Activated CD8-positive, alpha-beta memory T cell treated with anti-CD3 and anti-CD28 coated beads for 4 hours (primary cell): ENCODE measurements at regions not wholly inside any gene's neighbourhood (a gene's known extent, or its start where the extent isn't known, plus 50 kb on each side); places are given as distances from the start of the nearest gene placed in this dataset.

Source experiments
- DNase-seq, 2 donors: peaks; one replicate each; pipeline ENCODE4 v3.0.0-alpha.2; 2020; ENCODE audit warnings: low read depth in 2 of 2

DNA sequence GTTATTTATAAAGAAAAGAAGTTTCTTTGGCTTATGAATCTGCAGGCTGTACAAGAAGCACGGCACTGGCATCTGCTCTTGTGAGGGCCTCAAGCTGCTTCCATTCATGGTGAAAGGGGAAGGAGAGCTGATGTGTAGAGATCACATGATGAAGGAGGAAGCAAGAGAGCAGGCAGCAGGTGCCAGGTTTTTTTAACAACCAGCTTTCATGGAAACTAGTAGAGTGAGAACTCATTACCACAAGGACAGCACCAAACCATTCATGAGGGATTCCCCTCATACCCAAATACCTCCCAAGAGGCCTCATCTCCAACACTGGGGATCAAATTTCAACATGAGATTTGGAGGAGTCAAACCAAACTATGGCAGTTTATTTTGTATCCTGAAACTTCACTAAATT lies 85.8 kb upstream of the CAMK1G start:
- no peak for DNase-seq

GRCh38 chr1:209500993-209501392 lies 82.5 kb upstream of the CAMK1G start:
- DNase-seq = no peak

GRCh38 chr1:209503196-209503595 lies 80.3 kb upstream of the CAMK1G start:
- no peak for DNase-seq

GRCh38 chr1:209504571-209504970 lies 78.9 kb upstream of the CAMK1G start:
- no peak for DNase-seq

GRCh38 chr1:209505044-209505443 lies 78.5 kb upstream of the CAMK1G start:
- no peak for DNase-seq

GRCh38 chr1:209506101-209506500 lies 77.4 kb upstream of the CAMK1G start:
- no peak for DNase-seq

GRCh38 chr1:209509039-209509438 lies 74.5 kb upstream of the CAMK1G start:
- DNase-seq = no peak

GRCh38 chr1:209510063-209510462 lies 73.5 kb upstream of the CAMK1G start:
- DNase-seq = no peak

- DNase-seq = no peak
Observed at GRCh38 chr1:209511169-209511568, 72.3 kb upstream of the CAMK1G start.

DNA sequence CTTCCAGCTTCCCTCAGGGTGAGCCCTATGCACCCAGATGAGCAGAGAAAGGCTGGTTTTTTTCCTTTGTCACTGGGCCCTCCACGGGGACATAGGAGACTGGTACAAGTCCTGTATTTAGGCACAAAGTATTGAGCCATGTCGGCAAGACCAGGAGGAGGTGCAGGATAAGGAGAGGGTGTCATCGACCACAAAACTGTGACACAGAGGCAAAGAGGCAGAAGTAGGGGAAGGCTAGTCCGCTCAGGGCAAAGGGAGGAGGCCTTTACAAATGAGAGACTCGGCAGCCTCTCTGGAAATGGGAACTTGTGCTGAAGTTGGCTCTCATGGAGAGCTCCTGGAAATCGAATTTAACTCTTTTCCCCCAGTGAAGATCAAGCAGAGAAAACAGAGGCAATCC lies 70.7 kb upstream of the CAMK1G start:
- DNase-seq = no peak

DNA sequence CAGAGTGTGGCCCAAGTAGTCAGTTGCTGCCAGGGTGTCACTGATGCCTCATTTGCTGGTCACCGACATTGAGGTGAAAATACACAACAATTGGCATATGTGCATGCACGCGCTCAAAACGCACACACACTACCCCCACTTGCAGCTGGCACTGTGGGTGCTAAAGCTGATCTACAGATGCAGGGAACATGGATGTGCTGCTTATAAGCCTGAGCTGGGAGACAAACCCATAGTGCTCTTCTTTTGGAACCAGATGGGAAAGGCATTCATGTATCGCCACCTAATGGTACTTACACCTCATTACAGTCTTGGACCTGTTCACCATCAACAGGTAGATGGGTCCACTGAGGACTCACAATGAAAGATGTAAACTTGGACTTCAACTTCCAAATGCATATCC lies 70.3 kb upstream of the CAMK1G start:
- no peak for DNase-seq

DNA sequence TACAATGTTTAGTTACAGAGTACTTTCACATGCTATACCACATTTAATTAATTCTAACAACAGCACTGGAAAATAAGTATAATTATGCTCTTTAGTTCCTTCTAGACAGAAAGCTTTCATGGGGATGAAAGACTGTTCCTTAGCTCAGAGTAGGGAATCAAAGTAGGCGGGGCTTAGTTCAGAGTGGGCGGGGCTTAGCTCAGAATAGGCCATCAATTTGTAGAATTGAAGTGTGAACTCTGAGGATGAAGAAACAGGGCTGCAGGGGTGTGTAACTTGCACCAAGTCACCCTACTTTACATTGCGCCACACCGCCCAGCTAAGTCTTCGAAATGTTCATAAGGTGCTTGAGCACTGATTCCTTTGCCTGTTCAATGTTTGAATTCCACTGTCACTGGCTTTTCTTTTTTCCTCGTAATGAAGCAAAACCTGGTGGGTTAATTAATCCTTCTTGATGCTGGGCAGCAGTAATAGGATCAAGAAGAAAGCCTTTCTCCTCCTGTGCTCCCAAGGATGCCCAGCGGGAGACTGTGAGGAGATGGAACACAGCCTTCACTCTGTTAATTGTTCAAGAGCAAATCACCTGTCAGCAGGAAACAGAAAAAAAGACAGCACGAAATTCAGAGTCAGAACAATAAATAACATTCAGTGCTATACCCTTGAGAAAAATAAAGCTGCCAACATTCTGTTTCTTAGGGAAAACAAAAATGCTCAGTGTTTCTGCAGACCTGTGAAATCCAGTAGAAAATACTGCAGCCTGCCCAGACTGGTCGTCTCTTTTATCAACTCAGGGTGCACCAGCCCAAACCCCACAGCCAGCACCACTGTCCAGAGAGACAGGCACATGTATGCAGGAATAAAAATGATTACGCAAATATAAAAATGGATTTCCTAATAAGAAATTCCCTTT lies 66.5 kb upstream of the CAMK1G start:
- no peak for DNase-seq

DNA sequence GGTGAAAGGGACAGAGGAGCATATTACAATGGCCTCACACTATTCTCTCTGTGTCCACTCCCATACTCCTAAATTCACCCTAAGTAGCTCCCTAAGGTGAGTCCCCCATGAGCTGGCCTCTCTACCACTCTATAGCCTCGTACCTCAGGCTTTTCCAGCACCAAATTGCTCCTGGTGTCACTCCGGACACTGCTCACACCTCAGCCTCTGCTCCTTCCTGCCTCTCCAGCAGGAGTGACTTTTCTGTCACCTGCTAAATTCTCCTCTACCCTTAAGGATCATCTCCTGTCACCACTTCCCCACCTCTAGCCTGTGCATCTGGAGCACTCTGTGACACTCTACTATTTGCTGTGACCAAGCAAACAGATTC lies 65.8 kb upstream of the CAMK1G start:
- no peak for DNase-seq

DNA sequence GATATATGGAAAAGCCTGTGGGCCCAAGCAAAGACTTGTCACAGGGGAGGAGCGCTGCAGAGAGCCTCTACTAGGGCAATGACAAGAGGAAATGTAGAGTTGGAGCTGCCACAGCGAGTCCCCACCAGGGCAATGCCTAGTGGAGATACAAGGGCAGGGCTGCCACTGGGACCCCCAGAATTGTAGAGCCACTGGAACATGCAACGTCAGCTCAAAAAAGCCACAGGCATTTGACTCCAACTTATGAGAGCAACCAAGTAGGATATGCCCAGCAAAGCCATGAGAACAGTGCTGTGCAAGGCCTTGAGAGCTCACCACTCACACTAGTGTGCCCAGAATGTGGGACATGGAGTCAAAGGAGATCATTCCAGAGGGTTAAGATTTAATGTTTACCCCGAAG lies 63.7 kb upstream of the CAMK1G start:
- DNase-seq = no peak

GRCh38 chr1:209522826-209523225 lies 60.7 kb upstream of the CAMK1G start:
- no peak for DNase-seq

- DNase-seq = no peak
Observed at GRCh38 chr1:209526137-209526536, 57.4 kb upstream of the CAMK1G start.

GRCh38 chr1:209527372-209527771 lies 56.1 kb upstream of the CAMK1G start:
- DNase-seq = no peak

DNA sequence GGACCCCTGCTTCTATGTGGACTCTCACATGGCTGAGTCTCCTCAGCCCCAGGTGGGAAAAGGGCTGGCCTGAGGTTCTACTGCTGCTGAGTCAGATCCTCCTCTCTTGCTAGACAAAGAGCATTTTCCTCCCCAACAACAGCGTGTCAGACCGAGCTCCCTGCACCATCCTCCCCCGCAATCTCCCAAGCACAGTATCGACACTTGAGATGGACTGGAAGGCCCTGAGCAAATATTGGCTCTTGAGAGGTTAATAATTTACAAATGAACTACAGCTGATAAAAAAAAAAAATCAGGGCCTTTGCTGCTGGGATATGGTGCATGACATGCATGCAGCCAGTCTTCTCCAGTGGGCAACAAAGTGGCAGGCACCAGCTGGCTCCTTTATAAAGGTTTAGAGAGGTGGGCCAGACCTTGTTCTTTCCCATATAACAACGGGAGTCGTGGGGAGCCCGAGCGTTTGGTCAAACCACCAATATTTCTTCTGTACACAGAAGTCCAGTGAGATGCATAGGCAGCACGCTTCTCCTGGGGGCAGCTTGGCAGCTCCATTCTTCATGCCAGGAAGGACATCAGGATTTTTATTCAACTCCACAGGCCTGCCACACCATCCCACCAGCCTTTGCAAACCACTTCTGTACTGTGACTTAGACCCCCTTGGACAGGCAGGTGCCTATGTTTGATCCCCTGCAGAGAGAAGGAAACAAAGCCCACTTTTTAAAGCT lies 55.4 kb upstream of the CAMK1G start:
- no peak for DNase-seq

DNA sequence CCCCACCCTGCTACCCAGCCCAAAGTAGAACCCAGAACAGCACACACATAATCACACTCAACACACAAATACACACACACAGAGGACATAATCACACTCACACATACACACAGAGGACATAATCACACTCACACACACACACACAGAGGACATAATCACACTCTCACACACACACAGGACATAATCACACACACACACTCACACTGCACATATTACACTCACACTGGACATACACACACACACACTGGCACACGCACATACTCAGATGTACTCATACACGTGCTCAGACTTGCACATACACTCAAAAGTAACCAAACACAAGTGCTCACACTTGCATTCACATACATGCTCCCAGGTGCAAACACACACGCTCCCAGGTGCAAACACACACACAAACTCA lies 54.3 kb upstream of the CAMK1G start:
- DNase-seq = no peak

- DNase-seq = no peak
Observed at GRCh38 chr1:209531006-209531405, 52.5 kb upstream of the CAMK1G start.

DNA sequence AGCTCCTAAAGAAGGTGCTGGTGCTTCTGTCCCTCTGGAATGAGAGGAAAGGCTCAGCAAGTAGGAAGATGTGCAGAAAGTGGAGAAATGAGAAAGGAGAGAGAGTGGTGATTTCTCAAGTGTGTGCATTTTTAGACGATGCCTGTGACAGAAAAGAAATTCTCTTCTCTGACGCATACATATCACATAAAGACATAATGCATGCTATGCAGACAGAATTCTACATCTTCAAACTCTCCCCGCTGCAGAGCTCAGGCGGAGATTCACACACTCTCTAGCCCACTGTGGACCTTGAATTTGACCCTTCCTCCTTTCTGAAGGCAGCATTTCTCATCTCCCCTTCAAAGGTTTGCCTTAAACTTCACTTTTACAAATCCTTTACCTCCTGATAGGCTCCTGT lies 52.0 kb upstream of the CAMK1G start:
- no peak for DNase-seq
